HG03045 (cell line): ENCODE measurements at regions not wholly inside any gene's neighbourhood (a gene's known extent, or its start where the extent isn't known, plus 50 kb on each side); places are given as distances from the start of the nearest gene placed in this dataset.
"Not testable (repeated sequence)": the region's sequence is repeated elsewhere in the genome, so short reads cannot be mapped to it uniquely, and the experiment has no call there.

Experiments used
- ATAC-seq: cut with Tn5 transposase; IDR thresholded peaks from one replicate; pipeline ENCODE4 v1.9.1; 2021; ENCODE audit warnings: mild to moderate bottlenecking, moderate library complexity; ENCODE audit not compliant: unreplicated experiment

DNA sequence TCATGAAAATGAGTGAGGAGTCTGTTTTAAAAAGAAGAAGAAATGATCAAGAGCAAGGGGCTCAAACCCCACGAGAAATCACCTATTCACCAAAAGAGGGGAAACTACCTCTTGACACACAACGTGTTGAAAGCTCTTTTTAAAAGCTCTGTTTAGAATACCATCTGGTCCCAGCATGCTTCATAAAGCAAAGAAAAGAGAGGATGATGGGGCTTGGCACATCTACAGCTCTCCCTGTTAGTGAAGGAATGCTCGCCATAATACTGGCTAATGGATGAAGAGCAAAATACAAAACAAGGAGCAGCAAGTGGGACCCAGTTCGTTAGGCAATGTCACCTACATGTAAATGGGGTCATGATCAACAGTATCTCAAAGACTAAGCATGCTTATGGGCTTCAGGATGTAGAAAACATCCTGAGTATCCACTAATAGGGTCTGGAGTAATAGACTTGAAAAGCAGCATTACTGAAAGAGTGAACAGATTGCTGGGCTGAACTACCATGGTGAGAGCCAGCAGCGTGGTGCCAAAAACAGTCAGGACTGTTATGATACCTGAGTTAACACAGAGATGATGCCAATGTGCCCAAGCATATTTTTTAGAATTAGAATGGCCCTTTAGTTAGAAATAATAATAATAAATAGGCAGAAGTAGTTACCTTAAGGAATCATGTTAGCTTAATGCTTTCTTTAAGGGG, 159.7 kb upstream of the POU1F1 start:
- no peak for ATAC-seq

DNA sequence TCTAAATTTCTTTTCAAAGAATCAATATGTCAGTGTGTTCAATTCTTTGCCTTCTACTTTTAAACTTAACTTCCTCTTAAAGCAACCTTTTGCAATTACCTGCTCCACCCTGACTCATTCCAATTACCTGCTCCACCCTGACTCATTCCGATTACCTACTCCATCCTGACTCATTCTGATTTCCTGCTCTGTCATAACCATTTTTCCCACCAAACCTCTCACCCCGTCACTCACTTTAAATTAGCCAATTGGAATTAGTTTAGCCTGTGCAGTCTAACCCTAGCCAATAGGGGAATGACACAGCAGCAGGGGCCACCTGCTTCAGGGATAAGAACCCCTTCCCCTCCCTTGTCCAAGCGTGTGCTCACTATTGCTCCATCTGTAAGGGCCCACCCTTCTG, 157.1 kb upstream of the POU1F1 start:
- ATAC-seq = not testable (repeated sequence)

DNA sequence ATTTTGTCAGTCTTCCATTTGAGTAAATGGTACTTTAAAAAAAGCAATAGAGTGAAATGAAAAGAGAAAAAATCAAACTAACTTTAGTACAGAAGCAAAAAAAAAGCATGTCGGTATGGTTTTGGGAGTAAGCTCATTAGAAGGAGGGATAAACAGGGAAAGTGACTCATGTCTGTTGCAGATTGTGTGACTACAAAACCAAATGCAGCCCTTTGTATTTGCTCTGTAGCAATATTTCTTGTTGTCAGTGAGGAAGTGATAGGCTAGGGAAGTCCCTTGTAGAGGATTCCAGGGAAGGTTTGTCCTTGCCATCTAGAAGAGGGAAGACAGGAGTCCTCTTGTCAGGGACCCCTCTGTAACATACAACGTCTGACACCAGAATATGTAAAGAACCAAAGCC, 150.5 kb upstream of the POU1F1 start:
- ATAC-seq = no peak

DNA sequence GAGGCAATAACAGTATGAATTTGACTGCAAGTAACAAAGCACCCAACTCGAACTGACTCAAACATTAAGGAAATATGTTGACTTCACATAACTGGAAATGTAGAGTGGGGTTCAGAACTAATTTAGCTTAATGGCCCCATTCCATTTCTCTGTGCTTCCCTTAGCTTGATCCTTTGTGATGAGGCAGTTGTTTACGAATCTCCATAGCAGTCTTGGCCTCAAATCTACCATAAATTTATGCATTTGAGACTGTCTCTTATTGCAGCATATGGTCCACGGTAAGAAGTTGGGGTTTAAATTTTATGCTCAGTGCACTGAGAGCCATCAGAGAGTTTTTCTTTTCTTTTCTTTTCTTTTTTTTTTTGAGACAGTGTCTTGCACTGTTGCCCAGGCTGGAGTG, 148.7 kb upstream of the POU1F1 start:
- ATAC-seq = no peak

DNA sequence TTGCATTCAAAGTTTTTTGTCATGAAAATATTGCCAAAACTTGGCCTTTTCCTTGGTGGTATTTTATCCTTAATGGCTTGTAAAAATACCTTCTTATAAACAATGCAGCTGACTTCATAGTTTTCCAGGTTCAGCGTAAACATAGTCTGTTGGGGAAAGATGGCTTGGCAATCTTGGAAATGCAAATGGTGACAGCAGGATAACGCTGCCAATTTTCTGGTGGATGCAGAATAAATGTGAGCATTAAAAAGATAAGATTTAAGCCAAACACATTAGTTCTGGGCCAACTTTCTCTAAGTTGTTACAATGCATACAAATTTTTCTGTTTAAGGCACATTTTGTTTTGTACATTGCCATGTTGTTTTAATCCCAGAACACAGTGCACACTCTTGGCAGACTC, 147.0 kb upstream of the POU1F1 start:
- ATAC-seq = no peak

DNA sequence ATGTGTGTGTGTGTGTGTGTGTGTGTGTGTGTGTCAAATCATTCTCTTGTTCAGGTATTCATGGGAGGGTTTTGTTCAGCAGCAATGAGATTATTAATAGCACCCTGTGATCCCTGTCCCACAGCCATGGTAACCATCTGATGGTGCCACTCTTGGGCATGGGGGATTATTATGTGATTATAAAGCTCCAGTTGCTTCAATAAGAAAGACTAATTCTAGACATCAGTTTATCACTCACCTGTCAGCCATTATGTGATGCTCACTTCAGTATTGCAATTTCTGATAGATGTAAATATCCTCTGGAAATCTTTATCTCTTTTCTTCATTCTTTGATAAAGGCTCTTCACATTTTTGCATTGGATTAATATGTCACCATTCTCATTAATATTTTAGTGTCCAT, 145.9 kb upstream of the POU1F1 start:
- no peak for ATAC-seq

DNA sequence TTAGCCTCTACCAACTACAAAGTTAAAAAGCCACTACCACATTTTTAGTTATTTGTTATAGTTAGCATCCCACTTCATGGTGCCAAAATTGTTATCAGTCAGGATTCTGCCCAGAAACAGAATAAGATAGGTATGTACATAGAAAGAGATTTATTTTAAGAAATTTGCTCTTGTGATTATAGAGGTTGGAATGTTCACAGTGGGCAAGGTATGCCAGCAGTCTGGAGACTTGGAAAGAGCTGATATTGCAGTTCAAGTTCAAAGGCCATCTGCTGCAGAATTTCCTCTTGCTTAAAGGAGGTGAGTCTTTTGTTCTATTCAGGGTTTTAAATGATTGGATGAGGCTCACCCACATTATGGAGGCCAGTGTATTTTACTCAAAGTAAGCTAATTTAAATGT, 143.8 kb upstream of the POU1F1 start:
- ATAC-seq = no peak

DNA sequence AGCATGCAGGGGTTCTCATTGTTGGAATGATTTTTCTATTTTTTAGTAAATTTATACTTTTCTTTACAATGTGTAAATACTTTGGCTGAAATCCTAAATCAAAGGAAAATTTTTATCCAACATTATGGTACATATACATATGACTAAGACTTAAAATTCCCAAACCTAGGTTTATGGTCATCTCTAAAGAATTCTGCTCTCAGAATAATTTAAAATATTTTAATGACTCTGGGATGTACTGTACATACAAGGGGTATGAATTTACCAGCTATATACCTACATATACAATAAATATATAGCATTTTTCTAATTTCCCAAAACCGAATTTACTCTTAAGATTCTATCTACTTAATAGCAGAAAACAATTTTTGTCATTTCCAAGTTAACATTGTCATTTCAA, 137.9 kb upstream of the POU1F1 start:
- no peak for ATAC-seq

DNA sequence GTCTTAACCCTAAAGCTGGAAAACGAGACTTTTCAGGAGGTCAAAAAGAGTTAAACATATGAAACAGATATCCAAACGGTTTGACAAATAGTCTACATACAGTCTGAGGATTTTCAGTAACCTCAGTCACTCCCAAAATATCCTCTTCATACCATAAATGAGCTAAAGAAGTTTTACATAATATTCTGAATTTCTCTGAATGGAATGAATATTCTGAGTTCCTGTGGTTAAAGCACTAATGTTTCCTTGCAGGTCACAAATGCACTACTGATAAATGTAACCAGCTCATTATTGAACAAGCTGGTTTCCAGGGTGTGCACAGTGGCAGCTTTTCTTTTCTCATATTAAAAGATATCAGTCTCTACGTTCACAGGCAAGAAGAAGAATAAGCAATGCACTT, 137.4 kb upstream of the POU1F1 start:
- ATAC-seq = no peak

DNA sequence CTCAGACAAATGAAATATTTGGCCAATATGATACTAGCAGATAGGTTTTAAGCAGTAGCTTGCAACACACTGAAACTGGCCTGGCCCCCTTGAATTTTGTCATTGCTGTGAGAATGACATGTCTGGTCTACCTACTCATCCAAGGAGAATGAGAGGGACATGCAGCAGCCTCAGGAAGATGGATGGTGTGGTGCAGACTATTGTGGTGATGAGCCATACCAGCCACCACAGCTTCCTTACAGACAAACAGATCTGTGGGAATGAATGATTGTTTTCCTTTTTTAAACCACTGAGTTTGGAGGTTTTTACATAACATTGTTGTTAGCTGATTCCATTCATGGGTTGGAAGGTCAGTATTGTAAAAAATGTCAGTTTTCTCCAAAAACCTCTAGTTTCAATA, 133.7 kb upstream of the POU1F1 start:
- no peak for ATAC-seq

DNA sequence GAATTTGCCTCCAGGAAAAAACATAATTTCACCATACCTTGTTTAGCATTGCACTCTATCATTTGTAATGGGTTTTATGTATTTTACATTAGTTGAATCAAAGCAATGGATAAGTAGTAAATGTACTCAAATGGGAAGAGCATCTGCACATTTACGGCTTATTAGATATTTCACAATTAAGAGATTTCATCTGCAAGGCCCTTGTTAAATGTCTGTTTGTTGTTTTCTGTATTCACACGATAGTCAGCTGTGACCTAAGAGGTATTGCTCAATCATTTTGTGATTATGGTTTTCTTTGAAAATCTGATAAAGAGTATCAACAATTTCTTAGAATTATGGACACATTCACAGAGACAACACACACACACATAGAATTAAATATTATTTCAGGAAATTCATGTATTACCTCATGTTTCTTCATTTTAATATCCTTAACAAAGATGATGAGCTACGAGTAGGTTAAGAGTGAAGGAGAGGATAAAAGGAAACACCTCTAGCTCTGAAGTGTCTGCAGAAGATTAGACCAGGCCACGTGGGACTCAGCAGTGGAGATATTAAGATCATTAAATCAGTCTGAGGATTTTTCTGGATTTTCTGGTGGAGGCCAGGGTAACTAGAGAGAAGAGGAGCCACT, 121.9 kb upstream of the POU1F1 start:
- no peak for ATAC-seq

DNA sequence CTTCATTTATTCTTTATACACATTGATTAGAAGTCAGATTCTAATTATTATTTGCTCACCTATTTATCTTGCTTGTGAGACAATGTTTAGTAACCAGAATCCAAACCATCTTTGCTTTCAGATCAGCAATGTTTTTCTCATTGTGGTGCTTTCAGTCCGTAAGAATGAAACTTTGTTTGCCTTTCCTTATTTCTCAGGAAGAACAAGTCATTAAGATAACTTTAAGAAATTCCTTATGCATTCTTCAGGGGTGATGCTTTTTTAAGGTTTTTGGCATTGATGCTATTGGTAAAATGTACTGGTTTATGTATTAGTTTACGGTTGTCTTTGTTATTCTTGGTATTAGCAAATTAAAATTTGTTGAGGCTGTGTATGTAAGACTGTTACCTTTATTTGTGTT, 120.8 kb upstream of the POU1F1 start:
- no peak for ATAC-seq

DNA sequence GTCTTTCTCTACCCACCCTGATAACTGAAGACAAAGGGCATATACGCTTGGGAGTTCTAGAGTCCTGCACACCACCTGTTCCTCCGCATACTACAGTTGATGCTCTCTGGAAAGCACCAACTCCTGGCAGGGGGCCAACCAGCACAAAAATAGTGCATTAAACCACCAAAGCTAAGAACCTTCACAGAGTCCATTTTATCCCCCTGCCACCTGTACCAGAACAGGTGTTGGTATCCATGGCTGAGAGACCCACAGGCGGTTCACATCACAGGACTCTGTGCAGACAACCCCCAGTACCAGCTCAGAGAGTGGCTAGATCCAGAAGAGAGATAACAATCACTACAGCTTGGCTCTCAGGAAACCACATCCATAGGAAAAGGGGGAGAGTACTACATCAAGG, 114.4 kb upstream of the POU1F1 start:
- ATAC-seq = no peak

DNA sequence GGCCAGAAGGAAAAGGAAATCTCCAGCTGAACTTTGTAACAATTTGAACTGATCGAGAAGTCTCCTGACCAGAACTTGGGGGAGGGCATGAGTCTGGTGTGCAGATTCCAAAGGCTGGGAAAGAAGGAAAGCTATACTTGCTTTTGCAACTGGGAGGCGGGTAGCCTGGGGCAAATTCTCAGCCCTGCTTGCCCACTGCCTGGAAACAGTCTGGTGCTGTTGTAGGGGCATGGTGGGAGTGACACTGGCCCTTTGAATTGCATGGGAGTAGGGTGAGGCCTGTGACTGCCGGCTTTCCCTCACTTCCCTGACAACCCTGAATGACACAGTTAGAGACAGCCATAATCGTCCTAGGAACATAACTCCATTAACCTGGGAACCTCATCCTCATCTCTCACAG, 114.0 kb upstream of the POU1F1 start:
- ATAC-seq = no peak

DNA sequence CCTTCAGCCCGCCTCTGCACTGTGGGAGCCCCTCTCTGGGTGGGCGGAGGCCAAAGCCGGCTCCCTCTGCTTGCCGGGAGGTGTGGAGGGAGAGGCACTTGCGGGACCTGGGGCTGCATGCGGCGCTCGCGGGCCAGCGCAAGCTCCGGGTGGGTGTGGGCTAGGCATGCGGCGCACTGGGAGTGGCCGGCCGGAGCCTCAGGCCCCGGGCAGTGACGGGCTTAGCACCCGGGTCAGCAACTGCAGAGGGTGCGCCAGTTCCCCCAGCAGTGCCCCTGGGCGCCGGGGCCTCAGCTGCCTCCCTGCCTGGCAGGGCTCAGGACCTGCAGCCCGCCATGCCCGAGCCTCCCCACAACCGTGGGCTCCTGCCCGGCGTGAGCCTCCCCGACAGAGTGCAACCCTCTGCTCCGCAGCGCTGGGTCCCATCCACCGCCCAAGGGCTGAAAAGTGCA, 98.9 kb upstream of the POU1F1 start:
- no peak for ATAC-seq

DNA sequence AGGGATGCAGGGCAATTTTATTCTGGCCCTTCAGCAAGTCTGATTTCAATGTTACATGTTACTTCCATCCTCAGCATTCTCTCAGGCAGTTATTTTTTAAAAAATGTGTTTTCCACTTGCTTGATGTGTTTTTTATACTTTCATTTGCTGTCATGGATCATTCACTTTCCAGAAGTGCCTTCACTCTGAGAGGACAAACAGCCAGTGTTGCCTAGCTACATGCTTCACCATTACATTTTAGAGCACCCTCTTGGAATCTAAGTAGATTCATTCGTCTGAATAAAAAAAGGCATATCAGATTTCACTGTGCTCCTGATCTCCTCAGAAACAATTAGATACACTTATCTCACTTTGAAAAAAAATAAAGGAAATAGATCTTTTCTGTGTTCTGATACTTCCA, 93.6 kb upstream of the POU1F1 start:
- ATAC-seq = no peak

DNA sequence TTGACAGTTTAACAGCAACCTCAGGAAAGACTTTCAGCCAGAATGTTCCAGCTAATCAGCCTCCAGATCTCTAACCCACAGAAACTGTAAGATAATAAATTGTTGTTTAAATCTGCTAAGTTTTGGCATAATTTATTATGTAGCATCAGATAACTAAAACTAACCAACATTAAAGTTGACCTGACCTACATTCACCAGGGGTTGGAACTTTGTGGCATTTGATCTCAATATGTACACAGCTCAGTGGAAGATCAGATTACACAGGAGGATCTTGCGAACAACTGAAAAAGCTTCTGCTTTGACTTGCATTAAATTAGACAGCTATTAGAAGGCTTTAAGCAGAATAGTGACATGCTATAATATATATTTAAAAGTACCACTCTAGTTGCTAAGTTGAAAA, 91.4 kb upstream of the POU1F1 start:
- ATAC-seq = no peak

DNA sequence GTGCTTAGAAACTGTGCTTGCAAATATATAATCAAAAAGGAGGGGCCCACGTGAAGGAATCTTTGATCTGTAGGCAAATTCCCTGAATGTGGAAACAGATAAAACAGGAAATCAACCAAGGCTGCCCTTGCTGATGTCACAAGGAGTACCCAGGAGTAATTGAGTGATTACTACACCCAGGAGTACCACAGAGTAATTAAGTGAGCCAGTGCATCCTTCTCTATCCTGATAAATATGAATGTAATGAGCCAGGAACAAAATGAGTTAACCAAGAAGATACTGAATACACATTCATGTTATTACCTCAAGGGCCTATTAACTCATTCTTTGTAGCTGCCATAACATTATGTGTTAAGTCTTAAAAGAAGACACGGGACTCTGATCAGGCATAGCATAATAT, 87.3 kb upstream of the POU1F1 start:
- no peak for ATAC-seq

DNA sequence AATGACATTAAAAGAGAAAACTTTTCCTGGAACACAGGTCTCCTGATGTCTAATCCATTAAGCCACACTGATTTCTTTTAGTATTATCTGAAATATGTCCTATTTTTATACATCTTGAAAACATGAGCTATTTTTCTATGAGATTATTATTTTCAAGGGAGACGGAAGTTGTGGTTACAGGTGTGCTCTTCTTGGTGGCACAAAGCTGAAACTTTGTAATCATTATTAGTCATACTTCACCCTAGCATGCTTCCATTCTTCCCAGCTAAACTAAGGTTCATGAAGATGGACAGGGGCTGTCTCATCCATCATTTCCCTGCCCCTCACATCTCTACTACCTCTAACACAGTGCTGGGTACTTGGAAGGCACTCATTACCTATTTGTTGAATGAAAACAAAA, 85.6 kb upstream of the POU1F1 start:
- no peak for ATAC-seq

DNA sequence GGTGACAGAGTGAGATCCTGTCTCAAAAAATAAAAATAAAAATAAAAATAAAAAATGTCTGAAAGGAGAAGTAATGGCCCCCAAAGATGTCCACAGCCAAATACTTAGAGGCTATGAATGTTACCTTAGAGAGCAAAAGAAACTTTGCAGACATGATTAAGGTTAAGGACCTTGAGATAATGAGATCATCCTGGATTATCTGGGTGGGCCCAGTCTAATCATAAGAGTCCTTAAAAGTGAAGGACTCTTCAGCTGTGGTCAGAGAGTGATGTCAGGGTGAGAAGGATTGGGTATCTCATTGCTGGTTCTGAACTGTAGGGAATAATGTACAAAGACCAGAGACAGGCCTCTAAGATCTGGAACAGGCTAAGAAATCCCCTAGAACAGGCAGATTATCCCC, 84.9 kb upstream of the POU1F1 start:
- no peak for ATAC-seq

DNA sequence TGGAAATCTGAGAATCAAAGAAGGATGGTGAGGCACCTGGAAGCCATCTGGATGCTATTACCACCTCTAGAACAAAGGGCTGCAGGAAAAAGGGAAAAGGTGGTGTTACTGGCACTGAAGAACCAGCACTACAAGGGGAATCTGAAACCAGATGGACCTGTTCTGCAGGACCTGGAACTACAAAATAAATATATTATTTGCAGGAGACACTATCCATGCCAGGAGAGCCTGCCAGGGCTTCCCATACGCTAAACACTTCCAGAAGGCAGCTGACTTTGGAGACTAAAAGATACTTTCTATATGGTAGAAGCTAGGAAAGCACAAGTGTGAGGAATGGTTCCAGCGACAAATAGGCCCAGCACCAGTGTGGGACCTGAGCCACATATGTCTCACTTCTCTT, 83.4 kb upstream of the POU1F1 start:
- no peak for ATAC-seq

DNA sequence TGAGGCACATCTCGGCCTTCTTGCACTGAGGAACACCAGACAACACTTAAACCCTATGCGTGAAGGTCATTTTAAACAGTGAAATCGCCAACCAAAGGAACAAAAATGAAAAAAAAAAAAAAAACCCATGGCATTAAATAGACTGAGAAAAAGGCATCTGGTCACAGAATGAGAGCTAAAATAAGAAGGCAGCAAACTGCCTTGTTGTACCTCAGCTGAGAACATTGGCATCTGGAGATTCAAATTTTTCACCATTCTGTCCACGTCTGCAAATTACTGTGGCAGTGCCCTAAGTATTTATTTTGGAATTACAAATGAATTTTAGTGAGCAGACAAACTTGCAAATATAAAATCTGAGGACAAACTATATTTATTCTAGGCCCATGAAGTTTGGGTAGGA, 82.6 kb upstream of the POU1F1 start:
- no peak for ATAC-seq

DNA sequence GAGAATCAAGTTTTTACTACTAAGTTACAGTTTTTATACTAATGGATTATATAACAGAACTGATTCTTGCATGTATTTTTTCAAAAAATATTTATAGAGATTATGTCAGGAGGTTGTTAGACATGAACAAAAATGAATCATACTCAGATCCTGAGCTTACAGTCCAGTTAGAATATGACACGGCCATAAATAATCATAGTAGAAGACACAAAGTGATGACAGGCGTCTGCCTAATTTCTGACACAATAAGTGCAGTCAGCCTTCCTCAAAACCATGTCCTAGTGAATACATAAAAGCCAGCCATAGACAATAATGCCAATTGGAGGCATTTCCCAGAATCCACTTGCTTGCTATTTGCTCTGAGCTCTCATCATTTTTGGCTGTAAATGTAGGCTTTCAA, 81.7 kb upstream of the POU1F1 start:
- no peak for ATAC-seq
